ENCODE measurements at regions not wholly inside any gene's neighbourhood (a gene's known extent, or its start where the extent isn't known, plus 50 kb on each side); places are given as distances from the start of the nearest gene placed in this dataset.

GRCh38 chr7:155963771-155964195 is 151.5 kb upstream of the SHH start:
- Mint-ChIP-seq H3K4me3 (ENCODE audit: unreplicated experiment) (no peak overlapping the region), H3K4me1 (ENCODE audit: insufficient read depth, unreplicated experiment) (peaks cover 25% of the 10 kb centered on the region), H3K27me3 (ENCODE audit: insufficient read depth, unreplicated experiment) (no peaks in the 10 kb centered on the region), H3K36me3 (ENCODE audit: insufficient read depth, unreplicated experiment) (no peaks in the 10 kb centered on the region), H3K9me3 (ENCODE audit: unreplicated experiment) (no peaks in the 10 kb centered on the region), H3K27ac (ENCODE audit: low read depth, unreplicated experiment) (no peak overlapping the region)
- BruUV-seq (replicated peaks), result no TSS peak
- intact Hi-C loops (cut with micrococcal nuclease), result no loop called here
- ChIA-PET POLR2A (no interaction called here), CTCF (interaction anchor here (0.6 to 0.9 kb wide), 4 partner anchors 33 to 860 kb away, joined by 3 to 4 read pairs (median 4); no protein-coding TSS in a partner anchor)
- TF ChIP-seq CTCF (IDR thresholded peaks at IDR 0.05; ENCODE audit: unreplicated experiment), result no peak
- DNase-seq (ENCODE audit: unreplicated experiment), result no peak

GRCh38 chr7:155963356-155963755 is 151.1 kb upstream of the SHH start:
- H3K4me3 Mint-ChIP-seq (ENCODE audit: unreplicated experiment), result no peak overlapping the region
- no peak for DNase-seq (ENCODE audit: unreplicated experiment)
- CTCF ChIA-PET, result interaction anchor here (0.6 to 1.2 kb wide), 5 partner anchors 34 to 861 kb away, joined by 3 to 5 read pairs (median 4); no protein-coding TSS in a partner anchor
- TF ChIP-seq CTCF (IDR thresholded peaks at IDR 0.05; ENCODE audit: unreplicated experiment), result no peak
- H3K4me1 Mint-ChIP-seq (ENCODE audit: insufficient read depth, unreplicated experiment), result peaks cover 25% of the 10 kb centered on the region
- BruUV-seq (replicated peaks), result no TSS peak
- H3K27me3 Mint-ChIP-seq (ENCODE audit: insufficient read depth, unreplicated experiment), result no peaks in the 10 kb centered on the region
- H3K9me3 Mint-ChIP-seq (ENCODE audit: unreplicated experiment), result no peaks in the 10 kb centered on the region
- H3K27ac Mint-ChIP-seq (ENCODE audit: low read depth, unreplicated experiment), result no peak overlapping the region
- POLR2A ChIA-PET, result no interaction called here
- intact Hi-C loops (cut with micrococcal nuclease), result no loop called here
- no peaks in the 10 kb centered on the region for H3K36me3 Mint-ChIP-seq (ENCODE audit: insufficient read depth, unreplicated experiment)

GRCh38 chr7:155962968-155963300 is 150.7 kb upstream of the SHH start:
- no TSS peak for BruUV-seq (replicated peaks)
- H3K36me3 Mint-ChIP-seq (ENCODE audit: insufficient read depth, unreplicated experiment), result no peaks in the 10 kb centered on the region
- H3K27me3 Mint-ChIP-seq (ENCODE audit: insufficient read depth, unreplicated experiment), result no peaks in the 10 kb centered on the region
- intact Hi-C loops (cut with micrococcal nuclease), result no loop called here
- CTCF ChIA-PET, result interaction anchor here (0.7 to 1.2 kb wide), 3 partner anchors 101 to 296 kb away, joined by 3 to 5 read pairs (median 3); no protein-coding TSS in a partner anchor
- H3K4me1 Mint-ChIP-seq (ENCODE audit: insufficient read depth, unreplicated experiment), result peaks cover 25% of the 10 kb centered on the region
- no peak overlapping the region for H3K27ac Mint-ChIP-seq (ENCODE audit: low read depth, unreplicated experiment)
- POLR2A ChIA-PET, result no interaction called here
- no peaks in the 10 kb centered on the region for H3K9me3 Mint-ChIP-seq (ENCODE audit: unreplicated experiment)
- no peak overlapping the region for H3K4me3 Mint-ChIP-seq (ENCODE audit: unreplicated experiment)
- TF ChIP-seq CTCF (IDR thresholded peaks at IDR 0.05; ENCODE audit: unreplicated experiment), result no peak
- DNase-seq (ENCODE audit: unreplicated experiment), result no peak

GRCh38 chr7:155962191-155962967 is 150.1 kb upstream of the SHH start:
- no peaks in the 10 kb centered on the region for H3K9me3 Mint-ChIP-seq (ENCODE audit: unreplicated experiment)
- H3K36me3 Mint-ChIP-seq (ENCODE audit: insufficient read depth, unreplicated experiment), result no peaks in the 10 kb centered on the region
- peaks cover 25% of the 10 kb centered on the region for H3K4me1 Mint-ChIP-seq (ENCODE audit: insufficient read depth, unreplicated experiment)
- intact Hi-C loops (cut with micrococcal nuclease), result no loop called here
- TF ChIP-seq CTCF (IDR thresholded peaks at IDR 0.05; ENCODE audit: unreplicated experiment), result no peak
- H3K4me3 Mint-ChIP-seq (ENCODE audit: unreplicated experiment), result peak overlapping the region; percentile 49
- peak; percentile 79 for DNase-seq (ENCODE audit: unreplicated experiment)
- no peak overlapping the region for H3K27ac Mint-ChIP-seq (ENCODE audit: low read depth, unreplicated experiment)
- BruUV-seq (replicated peaks), result no TSS peak
- no peaks in the 10 kb centered on the region for H3K27me3 Mint-ChIP-seq (ENCODE audit: insufficient read depth, unreplicated experiment)
- ChIA-PET POLR2A (interaction anchor here (2.2 kb wide), 1 partner anchor 11 kb away, joined by 25 read pairs; no protein-coding TSS in a partner anchor), CTCF (interaction anchor here (0.8 to 1.2 kb wide), 4 partner anchors 11 to 194 kb away, joined by 3 to 5 read pairs (median 4); no protein-coding TSS in a partner anchor)

Data from MCF 10A (cell line).